ENCODE measurements at regions not wholly inside any gene's neighbourhood (a gene's known extent, or its start where the extent isn't known, plus 50 kb on each side); places are given as distances from the start of the nearest gene placed in this dataset.

DNA sequence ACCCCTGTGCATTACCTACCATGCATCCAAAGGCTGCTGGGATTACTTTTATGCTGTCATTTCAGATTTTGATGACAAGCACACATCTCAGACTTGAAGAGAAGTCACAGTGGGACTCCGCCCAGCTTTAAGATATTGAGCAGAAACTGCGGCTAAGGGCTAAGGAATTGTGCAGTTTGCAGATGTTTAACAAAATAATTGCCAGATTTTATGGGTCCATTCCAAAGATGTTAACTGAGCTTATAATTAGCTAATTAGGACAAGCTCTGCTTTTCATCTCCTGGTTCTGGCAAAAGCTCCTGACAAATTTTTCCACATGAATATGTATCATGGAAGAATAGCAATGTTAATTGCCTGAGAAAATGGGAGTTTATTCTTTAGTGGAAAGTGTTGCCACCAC is 344.4 kb upstream of the ATXN7L3B start:
- Histone ChIP-seq H3K4me1 (ENCODE audit: insufficient read depth, insufficient read length) (no peaks in the 10 kb centered on the region), H3K36me3 (ENCODE audit: insufficient read depth, insufficient read length, low read length) (no peaks in the 10 kb centered on the region), H3K9ac (ENCODE audit: insufficient read length, low read depth) (no peak overlapping the region), H3K4me3 (ENCODE audit: insufficient read length, low read depth) (no peak overlapping the region), H3K9me3 (ENCODE audit: insufficient read depth, low read length) (no peaks in the 10 kb centered on the region), H3K27me3 (ENCODE audit: insufficient read depth, insufficient read length) (no peaks in the 10 kb centered on the region)
- no peak for TF ChIP-seq SUZ12 (IDR thresholded peaks at IDR 0.05; ENCODE audit: extremely low read depth, insufficient read depth, insufficient read length)
- TF ChIP-seq YY1 (IDR thresholded peaks at IDR 0.05; ENCODE audit: insufficient read depth, insufficient read length), result no peak
- DNase-seq (ENCODE audit: low read depth, low spot score), result no peak

DNA sequence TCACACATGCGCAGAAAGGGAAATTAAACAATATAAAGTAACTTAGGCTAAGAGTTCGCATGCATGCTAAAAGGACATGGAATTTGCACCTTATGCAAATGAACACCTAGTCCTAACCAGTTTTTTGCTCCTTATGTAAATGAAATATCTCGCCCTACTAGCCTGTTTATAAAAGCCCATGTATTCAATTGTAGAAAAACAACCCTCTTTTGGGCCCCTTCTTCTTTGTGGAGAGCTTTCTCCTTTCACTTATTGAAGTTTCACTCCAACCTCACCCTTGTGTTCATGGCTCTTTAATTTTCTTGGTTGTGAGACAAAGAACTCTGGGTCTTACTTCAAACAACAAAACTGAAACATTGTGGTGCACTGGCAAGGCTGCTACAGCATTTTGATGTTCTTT is 333.4 kb upstream of the ATXN7L3B start:
- Histone ChIP-seq H3K4me3 (ENCODE audit: insufficient read length, low read depth) (no peak overlapping the region), H3K4me1 (ENCODE audit: insufficient read depth, insufficient read length) (no peaks in the 10 kb centered on the region), H3K9me3 (ENCODE audit: insufficient read depth, low read length) (peaks cover 16% of the 10 kb centered on the region; the same call in 1 of the 2 replicates), H3K36me3 (ENCODE audit: insufficient read depth, insufficient read length, low read length) (no peaks in the 10 kb centered on the region), H3K27me3 (ENCODE audit: insufficient read depth, insufficient read length) (no peaks in the 10 kb centered on the region), H3K9ac (ENCODE audit: insufficient read length, low read depth) (no peak overlapping the region)
- DNase-seq (ENCODE audit: low read depth, low spot score), result no peak
- TF ChIP-seq ZNF274 (IDR thresholded peaks at IDR 0.05; ENCODE audit: low read depth, low read length) (no peak), YY1 (IDR thresholded peaks at IDR 0.05; ENCODE audit: insufficient read depth, insufficient read length) (no peak), SUZ12 (IDR thresholded peaks at IDR 0.05; ENCODE audit: extremely low read depth, insufficient read depth, insufficient read length) (no peak)

DNA sequence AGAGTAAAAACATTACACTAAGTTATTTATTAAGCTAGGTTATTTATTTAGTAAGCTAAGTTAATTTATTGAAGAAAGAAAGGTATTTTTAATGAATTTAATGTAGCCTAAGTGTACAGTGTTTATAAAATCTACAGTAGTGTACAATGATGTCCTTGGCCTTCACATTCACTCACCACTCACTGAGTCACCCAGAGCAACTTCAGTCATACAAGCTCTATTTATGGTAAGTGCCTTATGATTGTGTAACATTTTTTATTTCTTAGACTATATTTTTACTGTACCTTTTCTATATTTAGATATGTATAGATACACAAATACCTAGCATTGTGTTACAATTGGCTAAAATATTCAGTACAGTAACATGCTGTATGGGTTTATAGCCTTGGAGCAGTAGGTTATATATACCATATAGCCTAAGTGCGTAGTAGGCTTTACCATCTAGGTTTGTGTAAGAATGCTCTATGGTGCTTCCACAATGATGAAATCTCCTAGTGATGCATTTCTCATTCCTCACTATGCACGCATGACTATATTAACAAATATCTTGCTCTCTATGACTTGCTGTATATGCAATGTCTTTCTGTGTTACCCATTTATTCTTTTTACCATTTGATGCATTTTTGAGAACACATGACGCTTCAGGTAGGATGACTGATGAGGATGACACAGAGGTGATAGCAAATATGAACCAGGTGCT is 309.6 kb upstream of the ATXN7L3B start:
- H3K9me3 ChIP-seq (ENCODE audit: insufficient read depth, low read length), result no peaks in the 10 kb centered on the region
- no peak overlapping the region for H3K9ac ChIP-seq (ENCODE audit: insufficient read length, low read depth)
- H3K4me3 ChIP-seq (ENCODE audit: insufficient read length, low read depth), result no peak overlapping the region
- DNase-seq (ENCODE audit: low read depth, low spot score), result no peak
- H3K36me3 ChIP-seq (ENCODE audit: insufficient read depth, insufficient read length, low read length), result no peaks in the 10 kb centered on the region
- H3K27me3 ChIP-seq (ENCODE audit: insufficient read depth, insufficient read length), result no peaks in the 10 kb centered on the region
- H3K4me1 ChIP-seq (ENCODE audit: insufficient read depth, insufficient read length), result no peaks in the 10 kb centered on the region
- TF ChIP-seq ZNF274 (IDR thresholded peaks at IDR 0.05; ENCODE audit: low read depth, low read length) (no peak), SUZ12 (IDR thresholded peaks at IDR 0.05; ENCODE audit: extremely low read depth, insufficient read depth, insufficient read length) (no peak), YY1 (IDR thresholded peaks at IDR 0.05; ENCODE audit: insufficient read depth, insufficient read length) (no peak)

DNA sequence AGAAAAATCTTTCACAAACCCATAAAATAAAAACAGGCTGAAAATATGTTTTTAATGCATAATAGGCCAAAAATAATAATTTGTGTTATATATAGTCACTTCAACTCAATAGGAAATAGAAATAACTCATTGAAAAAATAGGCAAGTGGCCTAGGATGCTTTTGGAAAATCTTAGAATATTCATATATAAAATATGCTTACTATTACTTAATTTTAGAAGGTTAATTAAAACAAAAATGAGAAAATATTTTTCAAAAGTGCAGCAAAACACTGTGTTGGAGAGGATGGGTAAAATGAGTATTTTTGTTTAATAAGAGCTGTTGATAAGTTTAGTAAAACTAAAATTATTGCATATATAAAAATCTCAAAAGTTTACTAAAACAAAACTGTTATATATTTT is 308.0 kb upstream of the ATXN7L3B start:
- no peak for DNase-seq (ENCODE audit: low read depth, low spot score)
- Histone ChIP-seq H3K4me1 (ENCODE audit: insufficient read depth, insufficient read length) (no peaks in the 10 kb centered on the region), H3K36me3 (ENCODE audit: insufficient read depth, insufficient read length, low read length) (no peaks in the 10 kb centered on the region), H3K27me3 (ENCODE audit: insufficient read depth, insufficient read length) (no peaks in the 10 kb centered on the region), H3K4me3 (ENCODE audit: insufficient read length, low read depth) (no peak overlapping the region), H3K9me3 (ENCODE audit: insufficient read depth, low read length) (no peaks in the 10 kb centered on the region), H3K9ac (ENCODE audit: insufficient read length, low read depth) (no peak overlapping the region)
- TF ChIP-seq YY1 (IDR thresholded peaks at IDR 0.05; ENCODE audit: insufficient read depth, insufficient read length) (no peak), SUZ12 (IDR thresholded peaks at IDR 0.05; ENCODE audit: extremely low read depth, insufficient read depth, insufficient read length) (no peak)

DNA sequence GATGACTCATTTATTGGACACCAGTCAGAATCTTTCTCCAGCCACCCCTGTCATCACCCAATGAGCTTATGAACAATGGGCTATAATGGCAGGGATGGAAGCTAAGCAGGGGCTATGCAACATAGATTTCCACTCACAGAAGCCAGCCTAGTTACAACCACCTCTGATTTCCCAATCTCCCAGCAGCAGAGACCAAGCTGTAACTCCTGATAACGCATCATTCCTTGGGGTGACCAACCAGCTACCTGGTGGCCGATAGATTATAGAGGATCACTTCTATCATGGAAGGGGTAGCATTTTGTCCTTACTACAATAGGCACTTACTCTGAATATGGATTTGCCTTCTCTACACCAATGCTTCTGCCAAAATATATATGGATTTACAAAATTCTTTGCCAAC is 302.3 kb upstream of the ATXN7L3B start:
- H3K36me3 ChIP-seq (ENCODE audit: insufficient read depth, insufficient read length, low read length), result no peaks in the 10 kb centered on the region
- TF ChIP-seq SUZ12 (IDR thresholded peaks at IDR 0.05; ENCODE audit: extremely low read depth, insufficient read depth, insufficient read length) (no peak), ZNF274 (IDR thresholded peaks at IDR 0.05; ENCODE audit: low read depth, low read length) (no peak), YY1 (IDR thresholded peaks at IDR 0.05; ENCODE audit: insufficient read depth, insufficient read length) (no peak)
- DNase-seq (ENCODE audit: low read depth, low spot score), result no peak

DNA sequence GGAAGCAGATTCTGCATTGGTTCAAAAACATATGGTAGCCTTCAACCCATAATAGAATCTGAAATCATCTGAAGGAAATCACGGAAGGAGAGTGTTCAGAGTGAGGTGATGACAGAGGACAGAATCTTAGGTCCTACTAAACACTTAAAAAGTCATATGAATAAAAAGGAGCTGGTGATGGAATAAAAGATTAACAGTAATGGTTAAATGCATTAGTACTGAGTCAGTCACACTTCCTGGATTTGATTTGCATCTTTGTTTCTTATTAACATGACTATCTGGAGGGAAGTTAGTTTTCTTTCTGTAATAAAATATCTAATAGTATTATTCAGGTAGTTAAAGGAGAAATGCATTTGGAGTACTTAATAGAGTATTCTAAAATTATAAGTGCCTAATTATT is 296.3 kb upstream of the ATXN7L3B start:
- Histone ChIP-seq H3K36me3 (ENCODE audit: insufficient read depth, insufficient read length, low read length) (no peaks in the 10 kb centered on the region), H3K9me3 (ENCODE audit: insufficient read depth, low read length) (no peaks in the 10 kb centered on the region), H3K9ac (ENCODE audit: insufficient read length, low read depth) (no peak overlapping the region), H3K4me3 (ENCODE audit: insufficient read length, low read depth) (no peak overlapping the region), H3K27me3 (ENCODE audit: insufficient read depth, insufficient read length) (no peaks in the 10 kb centered on the region), H3K4me1 (ENCODE audit: insufficient read depth, insufficient read length) (no peaks in the 10 kb centered on the region)
- no peak for DNase-seq (ENCODE audit: low read depth, low spot score)
- no peak for TF ChIP-seq SUZ12 (IDR thresholded peaks at IDR 0.05; ENCODE audit: extremely low read depth, insufficient read depth, insufficient read length)
- TF ChIP-seq YY1 (IDR thresholded peaks at IDR 0.05; ENCODE audit: insufficient read depth, insufficient read length), result no peak
- TF ChIP-seq ZNF274 (IDR thresholded peaks at IDR 0.05; ENCODE audit: low read depth, low read length), result no peak

More for the DNA sequence above, 302.3 kb upstream of the ATXN7L3B start:
- Histone ChIP-seq H3K9ac (ENCODE audit: insufficient read length, low read depth) (no peak overlapping the region), H3K27me3 (ENCODE audit: insufficient read depth, insufficient read length) (no peaks in the 10 kb centered on the region), H3K4me3 (ENCODE audit: insufficient read length, low read depth) (no peak overlapping the region), H3K9me3 (ENCODE audit: insufficient read depth, low read length) (no peaks in the 10 kb centered on the region), H3K4me1 (ENCODE audit: insufficient read depth, insufficient read length) (no peaks in the 10 kb centered on the region)

DNA sequence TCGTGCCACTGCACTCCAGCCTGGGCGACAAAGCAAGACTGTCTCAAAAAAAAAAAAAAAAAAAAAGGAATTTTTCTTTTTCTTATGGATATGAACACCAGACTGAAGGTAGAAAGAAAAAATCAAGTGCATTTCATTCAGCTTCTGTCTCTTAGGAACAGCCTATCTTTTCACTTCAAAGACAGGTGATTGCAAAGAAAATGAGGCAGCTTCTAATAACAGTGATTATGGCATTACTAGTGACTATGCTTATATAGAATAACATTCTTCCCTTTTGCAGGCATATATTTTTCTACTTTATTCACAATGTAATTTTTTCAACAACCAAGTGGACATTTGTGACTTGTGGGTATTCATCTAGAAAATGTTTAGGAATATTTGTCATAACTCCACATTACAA is 295.5 kb upstream of the ATXN7L3B start:
- Histone ChIP-seq H3K4me3 (ENCODE audit: insufficient read length, low read depth) (no peak overlapping the region), H3K4me1 (ENCODE audit: insufficient read depth, insufficient read length) (no peaks in the 10 kb centered on the region), H3K27me3 (ENCODE audit: insufficient read depth, insufficient read length) (no peaks in the 10 kb centered on the region), H3K9ac (ENCODE audit: insufficient read length, low read depth) (no peak overlapping the region), H3K36me3 (ENCODE audit: insufficient read depth, insufficient read length, low read length) (no peaks in the 10 kb centered on the region), H3K9me3 (ENCODE audit: insufficient read depth, low read length) (no peaks in the 10 kb centered on the region)
- no peak for DNase-seq (ENCODE audit: low read depth, low spot score)
- TF ChIP-seq SUZ12 (IDR thresholded peaks at IDR 0.05; ENCODE audit: extremely low read depth, insufficient read depth, insufficient read length), result no peak
- no peak for TF ChIP-seq YY1 (IDR thresholded peaks at IDR 0.05; ENCODE audit: insufficient read depth, insufficient read length)
- no peak for TF ChIP-seq ZNF274 (IDR thresholded peaks at IDR 0.05; ENCODE audit: low read depth, low read length)
